Spleen (tissue), 7 donors: ENCODE measurements at regions not wholly inside any gene's neighbourhood (a gene's known extent, or its start where the extent isn't known, plus 50 kb on each side); places are given as distances from the start of the nearest gene placed in this dataset.

Experiments used
- POLR2A ChIP-seq, 3 donors: fragments of 450-650 bp; IDR thresholded peaks; one replicate each; pipeline ENCODE4 v1.5.1; 2017; ENCODE audit warnings: antibody characterized with exemption in 3 of 3, mild to moderate bottlenecking in 1 of 3
- TF ChIP-seq, protein P1 (sequence below), 11 experiments: fragments of 200-600 bp in 7 of 11; fragments of 450-650 bp in 4 of 11; sonication (generic) in 4 of 11; IDR thresholded peaks in 8 of 11; conservative IDR thresholded peaks in 3 of 11; 1 replicate in 7 of 11; 2 replicates in 4 of 11; pipeline versions ENCODE4 v1.4.0 to v1.8.0; 2016 to 2021; ENCODE audit warnings: antibody characterized with exemption in 11 of 11, inconsistent platforms in 4 of 11, mild to moderate bottlenecking in 1 of 11
- donor health status: DM: no; HTN: no; CAD: no; lungs with moderate emphysema.
- donor health status: DM: no; HTN: no; CAD: no.
- donor health status: DM: no; HTN: no; CAD: no.

DNA sequence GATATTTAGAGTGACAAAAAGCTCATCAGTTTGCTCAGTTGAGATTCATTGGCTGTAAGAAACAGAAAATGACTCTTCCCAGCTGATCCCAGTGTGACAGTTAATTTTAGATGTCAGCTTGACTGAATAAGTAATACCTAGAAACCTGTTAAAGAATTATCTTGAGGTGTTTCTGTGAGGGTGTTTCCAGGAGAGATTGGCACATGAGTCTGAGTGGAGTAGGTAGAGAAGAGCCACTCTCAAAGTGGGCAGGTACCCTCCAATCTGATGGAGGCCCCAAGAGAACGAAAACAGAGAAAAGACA is 200.8 kb upstream of the BTBD3 start:
- TF ChIP-seq, protein P1, sequence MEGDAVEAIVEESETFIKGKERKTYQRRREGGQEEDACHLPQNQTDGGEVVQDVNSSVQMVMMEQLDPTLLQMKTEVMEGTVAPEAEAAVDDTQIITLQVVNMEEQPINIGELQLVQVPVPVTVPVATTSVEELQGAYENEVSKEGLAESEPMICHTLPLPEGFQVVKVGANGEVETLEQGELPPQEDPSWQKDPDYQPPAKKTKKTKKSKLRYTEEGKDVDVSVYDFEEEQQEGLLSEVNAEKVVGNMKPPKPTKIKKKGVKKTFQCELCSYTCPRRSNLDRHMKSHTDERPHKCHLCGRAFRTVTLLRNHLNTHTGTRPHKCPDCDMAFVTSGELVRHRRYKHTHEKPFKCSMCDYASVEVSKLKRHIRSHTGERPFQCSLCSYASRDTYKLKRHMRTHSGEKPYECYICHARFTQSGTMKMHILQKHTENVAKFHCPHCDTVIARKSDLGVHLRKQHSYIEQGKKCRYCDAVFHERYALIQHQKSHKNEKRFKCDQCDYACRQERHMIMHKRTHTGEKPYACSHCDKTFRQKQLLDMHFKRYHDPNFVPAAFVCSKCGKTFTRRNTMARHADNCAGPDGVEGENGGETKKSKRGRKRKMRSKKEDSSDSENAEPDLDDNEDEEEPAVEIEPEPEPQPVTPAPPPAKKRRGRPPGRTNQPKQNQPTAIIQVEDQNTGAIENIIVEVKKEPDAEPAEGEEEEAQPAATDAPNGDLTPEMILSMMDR (IDR thresholded peaks at IDR 0.05 in 8 of 11, conservative IDR thresholded peaks at IDR 0.05 in 3 of 11): no peak
- no peak for TF ChIP-seq POLR2A (IDR thresholded peaks at IDR 0.05)
